GM19463 (cell line): ENCODE measurements at regions not wholly inside any gene's neighbourhood (a gene's known extent, or its start where the extent isn't known, plus 50 kb on each side); places are given as distances from the start of the nearest gene placed in this dataset.
"Not testable (repeated sequence)": the region's sequence is repeated elsewhere in the genome, so short reads cannot be mapped to it uniquely, and the experiment has no call there.

Source experiments
- ATAC-seq: cut with Tn5 transposase; IDR thresholded peaks from one replicate; pipeline ENCODE4 v1.9.1; 2021; ENCODE audit warnings: mild to moderate bottlenecking, moderate library complexity; ENCODE audit not compliant: unreplicated experiment

GRCh38 chr2:182631299-182631698 lies 84.8 kb upstream of the DNAJC10 start:
- ATAC-seq = no peak

- no peak for ATAC-seq
Observed at GRCh38 chr2:182634386-182634785, 81.7 kb upstream of the DNAJC10 start.

GRCh38 chr2:182636699-182637098 lies 79.4 kb upstream of the DNAJC10 start:
- ATAC-seq = no peak

GRCh38 chr2:182638667-182639066 lies 77.4 kb upstream of the DNAJC10 start:
- ATAC-seq = no peak

- ATAC-seq = no peak
Observed at GRCh38 chr2:182639971-182640370, 76.1 kb upstream of the DNAJC10 start.

GRCh38 chr2:182642328-182642727 lies 73.7 kb upstream of the DNAJC10 start:
- peak; percentile 100 for ATAC-seq

- no peak for ATAC-seq
Observed at GRCh38 chr2:182646763-182647498, 69.1 kb upstream of the DNAJC10 start.

GRCh38 chr2:182647499-182647787 lies 68.6 kb upstream of the DNAJC10 start:
- ATAC-seq = no peak

GRCh38 chr2:182649316-182649715 lies 66.7 kb upstream of the DNAJC10 start:
- peak; percentile 68 for ATAC-seq

- no peak for ATAC-seq
Observed at GRCh38 chr2:182650704-182651103, 65.4 kb upstream of the DNAJC10 start.

GRCh38 chr2:182652326-182652725 lies 63.7 kb upstream of the DNAJC10 start:
- no peak for ATAC-seq

GRCh38 chr2:182655750-182656149 lies 60.3 kb upstream of the DNAJC10 start:
- no peak for ATAC-seq

- ATAC-seq = no peak
Observed at GRCh38 chr2:182664212-182664611, 51.8 kb upstream of the DNAJC10 start.

- ATAC-seq = not testable (repeated sequence)
Observed at GRCh38 chr2:182665500-182665899, 50.6 kb upstream of the DNAJC10 start.
